ENCODE measurements at regions not wholly inside any gene's neighbourhood (a gene's known extent, or its start where the extent isn't known, plus 50 kb on each side); places are given as distances from the start of the nearest gene placed in this dataset.

DNA sequence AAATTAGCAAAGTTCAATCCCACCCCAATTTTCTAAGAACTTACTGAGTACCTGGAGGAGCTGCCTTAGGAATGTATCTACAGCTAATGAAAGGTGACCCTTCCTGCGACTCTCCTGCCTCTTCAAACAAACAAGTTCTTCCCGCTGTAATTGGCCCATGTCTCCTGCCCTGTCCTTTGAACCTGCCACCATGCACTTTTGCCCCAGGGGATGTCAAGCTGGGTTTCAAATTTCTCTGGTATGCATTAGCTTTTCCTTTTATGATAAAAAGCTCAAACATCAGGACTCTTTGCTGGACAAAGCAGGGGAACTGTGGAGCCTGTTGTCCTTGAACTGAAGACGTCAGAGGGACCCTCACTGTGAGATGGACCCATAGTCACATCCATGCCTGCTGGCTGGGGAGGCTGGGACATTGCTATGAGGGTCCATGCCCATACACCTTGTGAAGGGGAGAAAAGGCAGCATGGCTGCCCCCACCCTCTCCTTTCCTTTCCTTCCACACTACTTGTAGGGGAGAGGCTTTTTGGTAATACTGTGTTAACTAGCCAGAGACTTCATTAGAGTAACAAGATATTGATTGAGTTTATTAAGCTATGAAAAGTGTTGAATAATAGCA, 210.7 kb upstream of the COPS8 start:
- TF ChIP-seq EP300 (IDR thresholded peaks at IDR 0.05; ENCODE audit: low read length): no peak
- TF ChIP-seq CTCF (IDR thresholded peaks at IDR 0.05 in 2 of 3, conservative IDR thresholded peaks at IDR 0.05 in 1 of 3; ENCODE audit: insufficient read depth in 2 of 3, low read depth in 1 of 3, low read length in 3 of 3): no peak
- TF ChIP-seq, protein P1, sequence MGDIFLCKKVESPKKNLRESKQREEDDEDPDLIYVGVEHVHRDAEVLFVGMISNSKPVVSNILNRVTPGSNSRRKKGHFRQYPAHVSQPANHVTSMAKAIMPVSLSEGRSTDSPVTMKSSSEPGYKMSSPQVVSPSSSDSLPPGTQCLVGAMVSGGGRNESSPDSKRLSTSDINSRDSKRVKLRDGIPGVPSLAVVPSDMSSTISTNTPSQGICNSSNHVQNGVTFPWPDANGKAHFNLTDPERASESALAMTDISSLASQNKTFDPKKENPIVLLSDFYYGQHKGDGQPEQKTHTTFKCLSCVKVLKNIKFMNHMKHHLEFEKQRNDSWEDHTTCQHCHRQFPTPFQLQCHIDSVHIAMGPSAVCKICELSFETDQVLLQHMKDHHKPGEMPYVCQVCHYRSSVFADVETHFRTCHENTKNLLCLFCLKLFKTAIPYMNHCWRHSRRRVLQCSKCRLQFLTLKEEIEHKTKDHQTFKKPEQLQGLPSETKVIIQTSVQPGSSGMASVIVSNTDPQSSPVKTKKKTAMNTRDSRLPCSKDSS (IDR thresholded peaks at IDR 0.05; ENCODE audit: low read depth, partially characterized antibody): no peak
- TF ChIP-seq ZNF24 (IDR thresholded peaks at IDR 0.05): no peak
- no peak for TF ChIP-seq KLF6 (CRISPR knock-in tag; IDR thresholded peaks at IDR 0.05; ENCODE audit: borderline replicate concordance)
- TF ChIP-seq, protein P2, sequence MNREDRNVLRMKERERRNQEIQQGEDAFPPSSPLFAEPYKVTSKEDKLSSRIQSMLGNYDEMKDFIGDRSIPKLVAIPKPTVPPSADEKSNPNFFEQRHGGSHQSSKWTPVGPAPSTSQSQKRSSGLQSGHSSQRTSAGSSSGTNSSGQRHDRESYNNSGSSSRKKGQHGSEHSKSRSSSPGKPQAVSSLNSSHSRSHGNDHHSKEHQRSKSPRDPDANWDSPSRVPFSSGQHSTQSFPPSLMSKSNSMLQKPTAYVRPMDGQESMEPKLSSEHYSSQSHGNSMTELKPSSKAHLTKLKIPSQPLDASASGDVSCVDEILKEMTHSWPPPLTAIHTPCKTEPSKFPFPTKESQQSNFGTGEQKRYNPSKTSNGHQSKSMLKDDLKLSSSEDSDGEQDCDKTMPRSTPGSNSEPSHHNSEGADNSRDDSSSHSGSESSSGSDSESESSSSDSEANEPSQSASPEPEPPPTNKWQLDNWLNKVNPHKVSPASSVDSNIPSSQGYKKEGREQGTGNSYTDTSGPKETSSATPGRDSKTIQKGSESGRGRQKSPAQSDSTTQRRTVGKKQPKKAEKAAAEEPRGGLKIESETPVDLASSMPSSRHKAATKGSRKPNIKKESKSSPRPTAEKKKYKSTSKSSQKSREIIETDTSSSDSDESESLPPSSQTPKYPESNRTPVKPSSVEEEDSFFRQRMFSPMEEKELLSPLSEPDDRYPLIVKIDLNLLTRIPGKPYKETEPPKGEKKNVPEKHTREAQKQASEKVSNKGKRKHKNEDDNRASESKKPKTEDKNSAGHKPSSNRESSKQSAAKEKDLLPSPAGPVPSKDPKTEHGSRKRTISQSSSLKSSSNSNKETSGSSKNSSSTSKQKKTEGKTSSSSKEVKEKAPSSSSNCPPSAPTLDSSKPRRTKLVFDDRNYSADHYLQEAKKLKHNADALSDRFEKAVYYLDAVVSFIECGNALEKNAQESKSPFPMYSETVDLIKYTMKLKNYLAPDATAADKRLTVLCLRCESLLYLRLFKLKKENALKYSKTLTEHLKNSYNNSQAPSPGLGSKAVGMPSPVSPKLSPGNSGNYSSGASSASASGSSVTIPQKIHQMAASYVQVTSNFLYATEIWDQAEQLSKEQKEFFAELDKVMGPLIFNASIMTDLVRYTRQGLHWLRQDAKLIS (CRISPR knock-in tag; IDR thresholded peaks at IDR 0.05): no peak
- TF ChIP-seq HDAC2 (IDR thresholded peaks at IDR 0.05): no peak
- TF ChIP-seq NCOA1 (IDR thresholded peaks at IDR 0.05; ENCODE audit: low read depth): no peak
- no peak for TF ChIP-seq ZNF184 (CRISPR knock-in tag; IDR thresholded peaks at IDR 0.05)

All from K562 (cell line).